Gastrocnemius medialis (tissue), 4 donors: ENCODE measurements at regions not wholly inside any gene's neighbourhood (a gene's known extent, or its start where the extent isn't known, plus 50 kb on each side); places are given as distances from the start of the nearest gene placed in this dataset.

Experiments
- ATAC-seq, 2 donors: fragments of 150-250 bp; one replicate each; pipeline ENCODE4 v1.9.1; 2016
- DNase-seq, 2 donors: peaks; one replicate each; pipeline ENCODE4 v3.0.0-alpha.2; 2019
- H3K27ac ChIP-seq, 4 donors: fragments of 200-600 bp; sonication (generic); 1 replicate in 1 of 4; 2 replicates in 3 of 4; pipeline ENCODE4 v1.5.1; 2016 to 2018; ENCODE audit warnings: mild to moderate bottlenecking in 2 of 4, moderate library complexity in 1 of 4
- H3K27me3 ChIP-seq, 3 donors: fragments of 200-600 bp; sonication (generic) in 2 of 3; 1 replicate in 1 of 3; 2 replicates in 2 of 3; pipeline versions ENCODE4 v1.5.1 to v1.6.0; 2016 to 2019; ENCODE audit warnings: mild to moderate bottlenecking in 1 of 3, moderate library complexity in 1 of 3
- H3K36me3 ChIP-seq, 2 donors: fragments of 200-600 bp; sonication (generic) in 1 of 2; one replicate each; pipeline ENCODE4 v1.5.1; 2017 to 2018
- H3K4me1 ChIP-seq, 2 donors: fragments of 200-600 bp; sonication (generic) in 1 of 2; one replicate each; pipeline ENCODE4 v1.5.1; 2016 to 2017; ENCODE audit warnings: mild to moderate bottlenecking in 2 of 2
- H3K4me3 ChIP-seq, 4 donors: fragments of 200-600 bp; sonication (generic) in 3 of 4; 1 replicate in 1 of 4; 2 replicates in 3 of 4; pipeline ENCODE4 v1.5.1; 2016 to 2019; ENCODE audit warnings: mild to moderate bottlenecking in 2 of 4
- H3K9me3 ChIP-seq, 3 donors: fragments of 200-600 bp; sonication (generic) in 2 of 3; 1 replicate in 1 of 3; 2 replicates in 2 of 3; pipeline ENCODE4 v1.5.1; 2016 to 2019
- CTCF ChIP-seq, 5 experiments: fragments of 450-650 bp in 3 of 5; fragments of 200-600 bp in 2 of 5; sonication (generic) in 2 of 5; IDR thresholded peaks in 4 of 5; conservative IDR thresholded peaks in 1 of 5; 1 replicate in 4 of 5; 2 replicates in 1 of 5; pipeline ENCODE4 v1.5.1; 2016 to 2019; ENCODE audit warnings: antibody characterized with exemption in 5 of 5, mild to moderate bottlenecking in 3 of 5, moderate library complexity in 3 of 5
- POLR2A ChIP-seq, 2 donors: fragments of 450-650 bp; IDR thresholded peaks; one replicate each; pipeline ENCODE4 v1.6.1; 2017; ENCODE audit warnings: antibody characterized with exemption in 2 of 2, mild to moderate bottlenecking in 2 of 2, moderate library complexity in 2 of 2
- in situ Hi-C, 4 donors: fragments of 200-750 bp; cut with MboI; loops; one replicate each; pipeline versions ENCODE4 v1.15.0 to v1.8.0; 2017; ENCODE audit warnings: low sequenced_read_pairs in 4 of 4
- intact Hi-C: fragments of 100-400 bp; cut with DNase I; formaldehyde crosslinking; loops from one replicate; pipeline ENCODE4 v1.15.1; 2023; ENCODE audit warnings: low total_unique reads

GRCh38 chrX:39952989-39953388, 144.8 kb downstream of the BCOR start:
- in situ Hi-C loops: no loop called here
- TF ChIP-seq POLR2A (IDR thresholded peaks at IDR 0.05) (no peak), CTCF (IDR thresholded peaks at IDR 0.05 in 4 of 5, conservative IDR thresholded peaks at IDR 0.05 in 1 of 5) (no peak)
- intact Hi-C loops: no loop called here
- Histone ChIP-seq H3K27me3 (no peaks in the 10 kb centered on the region), H3K9me3 (no peaks in the 10 kb centered on the region), H3K4me3 (no peak overlapping the region), H3K27ac (no peak overlapping the region), H3K36me3 (no peaks in the 10 kb centered on the region), H3K4me1 (no peaks in the 10 kb centered on the region)
- no peak for DNase-seq
- no peak for ATAC-seq

DNA sequence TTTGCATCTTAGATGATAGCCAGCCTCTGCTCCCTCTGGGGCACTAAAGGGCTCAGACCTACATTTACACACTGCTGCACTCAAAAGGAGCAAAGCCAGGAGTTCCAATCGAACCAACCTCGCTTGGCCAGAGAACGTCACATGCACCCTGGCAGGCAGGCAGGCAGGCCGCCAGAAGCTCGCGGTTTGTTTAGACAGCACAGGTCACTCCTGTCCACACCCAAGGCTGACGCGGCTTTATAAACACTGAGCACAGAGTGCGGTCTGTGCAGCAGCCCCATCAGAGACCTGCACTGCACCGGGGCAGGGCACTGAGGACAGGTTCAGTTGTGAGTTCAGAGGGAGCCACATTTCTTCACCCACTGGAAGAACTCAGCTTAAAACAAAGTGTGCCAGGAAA, 143.9 kb downstream of the BCOR start:
- peak; percentile 18 to 29 for DNase-seq
- no peak overlapping the region for H3K27ac ChIP-seq
- in situ Hi-C loops: no loop called here

GRCh38 chrX:39954851-39955250, 142.9 kb downstream of the BCOR start:
- Histone ChIP-seq H3K36me3 (no peaks in the 10 kb centered on the region), H3K4me1 (no peaks in the 10 kb centered on the region), H3K9me3 (no peaks in the 10 kb centered on the region), H3K27me3 (no peaks in the 10 kb centered on the region), H3K27ac (no peak overlapping the region), H3K4me3 (no peak overlapping the region)
- intact Hi-C loops: no loop called here
- no peak for TF ChIP-seq CTCF (IDR thresholded peaks at IDR 0.05 in 4 of 5, conservative IDR thresholded peaks at IDR 0.05 in 1 of 5)
- no peak for TF ChIP-seq POLR2A (IDR thresholded peaks at IDR 0.05)
- ATAC-seq (no peak), DNase-seq (no peak)
- in situ Hi-C loops: no loop called here

More for the DNA sequence above, 143.9 kb downstream of the BCOR start:
- Histone ChIP-seq H3K9me3 (no peaks in the 10 kb centered on the region), H3K4me3 (no peak overlapping the region), H3K27me3 (no peaks in the 10 kb centered on the region), H3K36me3 (no peaks in the 10 kb centered on the region), H3K4me1 (no peaks in the 10 kb centered on the region)
- no peak for ATAC-seq
- intact Hi-C loops: no loop called here
- no peak for TF ChIP-seq POLR2A (IDR thresholded peaks at IDR 0.05)
- no peak for TF ChIP-seq CTCF (IDR thresholded peaks at IDR 0.05 in 4 of 5, conservative IDR thresholded peaks at IDR 0.05 in 1 of 5)

GRCh38 chrX:39955625-39956024, 142.1 kb downstream of the BCOR start:
- TF ChIP-seq POLR2A (IDR thresholded peaks at IDR 0.05): no peak
- TF ChIP-seq CTCF (IDR thresholded peaks at IDR 0.05 in 4 of 5, conservative IDR thresholded peaks at IDR 0.05 in 1 of 5): no peak
- no peaks in the 10 kb centered on the region for H3K36me3 ChIP-seq
- H3K27me3 ChIP-seq: no peaks in the 10 kb centered on the region
- H3K27ac ChIP-seq: no peak overlapping the region
- no peaks in the 10 kb centered on the region for H3K9me3 ChIP-seq
- ATAC-seq (no peak), DNase-seq (no peak)
- intact Hi-C loops: no loop called here
- H3K4me1 ChIP-seq: no peaks in the 10 kb centered on the region
- in situ Hi-C loops: no loop called here
- H3K4me3 ChIP-seq: no peak overlapping the region

- DNase-seq (no peak), ATAC-seq (no peak)
- no peak overlapping the region for H3K27ac ChIP-seq
- H3K4me1 ChIP-seq: no peaks in the 10 kb centered on the region
- H3K36me3 ChIP-seq: no peaks in the 10 kb centered on the region
- in situ Hi-C loops: no loop called here
- TF ChIP-seq CTCF (IDR thresholded peaks at IDR 0.05 in 4 of 5, conservative IDR thresholded peaks at IDR 0.05 in 1 of 5) (no peak), POLR2A (IDR thresholded peaks at IDR 0.05) (no peak)
- H3K27me3 ChIP-seq: no peaks in the 10 kb centered on the region
- no peaks in the 10 kb centered on the region for H3K9me3 ChIP-seq
- H3K4me3 ChIP-seq: no peak overlapping the region
- intact Hi-C loops: no loop called here
Measured at GRCh38 chrX:39956803-39957394, 140.9 kb downstream of the BCOR start.
